Stimulated activated CD8-positive, alpha-beta memory T cell treated with anti-CD3 and anti-CD28 coated beads, Interleukin-12 subunit alpha, Interleukin-12 subunit beta, amount 100 ng/mL, for 1 hour (primary cell): ENCODE measurements at regions not wholly inside any gene's neighbourhood (a gene's known extent, or its start where the extent isn't known, plus 50 kb on each side); places are given as distances from the start of the nearest gene placed in this dataset.

ENCODE experiments used
- DNase-seq: peaks from one replicate; pipeline ENCODE4 v3.0.0-alpha.2; 2020; ENCODE audit warnings: low read depth

DNA sequence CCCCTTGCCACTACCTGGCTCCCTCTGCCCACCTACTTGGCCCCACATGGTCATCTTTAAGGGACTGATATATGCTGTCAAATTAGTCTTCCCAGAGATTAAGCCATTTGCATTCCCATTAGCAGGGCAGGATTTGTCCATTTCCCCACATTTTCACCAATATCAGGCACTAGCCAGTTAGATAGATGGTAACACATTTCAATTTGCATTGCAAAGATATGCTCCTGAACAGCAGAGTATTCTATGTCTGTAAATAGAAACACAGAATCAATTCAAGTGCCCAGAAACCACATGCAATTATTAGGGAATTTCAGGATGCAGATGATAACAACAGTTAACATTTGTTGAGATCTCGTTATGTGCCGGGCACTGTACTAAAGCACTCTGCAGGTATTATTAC, 92.6 kb upstream of the IL12B start:
- DNase-seq: no peak

DNA sequence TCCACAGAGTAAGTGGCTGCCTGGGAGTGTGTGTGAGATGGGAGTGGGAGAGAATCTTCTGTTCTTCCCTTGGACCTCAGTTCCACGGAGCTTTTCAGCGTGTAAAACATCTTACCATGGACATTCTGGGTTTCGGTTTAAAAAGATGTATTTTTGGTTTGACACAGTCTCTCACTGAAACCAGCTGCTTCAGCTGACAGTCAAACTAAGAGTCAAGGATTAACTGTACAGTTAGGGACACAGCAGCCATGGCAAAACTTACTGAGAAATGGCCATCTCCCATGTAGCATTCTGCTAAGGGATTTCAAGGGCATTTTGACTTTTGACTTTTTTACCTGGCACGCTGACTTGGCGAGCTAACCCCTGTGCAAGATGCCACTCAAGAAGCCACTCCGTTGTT, 93.8 kb upstream of the IL12B start:
- DNase-seq: no peak

DNA sequence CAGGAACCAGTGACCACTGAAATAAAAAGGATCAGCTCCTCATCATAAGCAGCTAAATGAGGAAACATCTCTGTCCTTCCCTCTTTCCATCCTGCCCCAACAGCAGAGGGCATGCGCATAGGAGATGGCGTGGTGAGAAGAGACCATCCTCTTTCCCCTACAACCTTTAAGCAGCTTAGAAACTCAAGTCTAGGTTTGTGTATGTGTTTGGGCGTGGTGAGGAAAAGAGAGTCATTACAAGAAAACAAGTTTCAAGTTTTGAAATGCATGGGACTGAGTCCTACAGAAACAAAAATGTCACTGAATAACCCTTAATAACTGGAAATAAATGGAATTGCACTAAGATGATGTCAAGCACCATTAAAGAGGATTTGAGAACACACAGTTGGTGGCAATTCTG, 96.4 kb upstream of the IL12B start:
- no peak for DNase-seq

DNA sequence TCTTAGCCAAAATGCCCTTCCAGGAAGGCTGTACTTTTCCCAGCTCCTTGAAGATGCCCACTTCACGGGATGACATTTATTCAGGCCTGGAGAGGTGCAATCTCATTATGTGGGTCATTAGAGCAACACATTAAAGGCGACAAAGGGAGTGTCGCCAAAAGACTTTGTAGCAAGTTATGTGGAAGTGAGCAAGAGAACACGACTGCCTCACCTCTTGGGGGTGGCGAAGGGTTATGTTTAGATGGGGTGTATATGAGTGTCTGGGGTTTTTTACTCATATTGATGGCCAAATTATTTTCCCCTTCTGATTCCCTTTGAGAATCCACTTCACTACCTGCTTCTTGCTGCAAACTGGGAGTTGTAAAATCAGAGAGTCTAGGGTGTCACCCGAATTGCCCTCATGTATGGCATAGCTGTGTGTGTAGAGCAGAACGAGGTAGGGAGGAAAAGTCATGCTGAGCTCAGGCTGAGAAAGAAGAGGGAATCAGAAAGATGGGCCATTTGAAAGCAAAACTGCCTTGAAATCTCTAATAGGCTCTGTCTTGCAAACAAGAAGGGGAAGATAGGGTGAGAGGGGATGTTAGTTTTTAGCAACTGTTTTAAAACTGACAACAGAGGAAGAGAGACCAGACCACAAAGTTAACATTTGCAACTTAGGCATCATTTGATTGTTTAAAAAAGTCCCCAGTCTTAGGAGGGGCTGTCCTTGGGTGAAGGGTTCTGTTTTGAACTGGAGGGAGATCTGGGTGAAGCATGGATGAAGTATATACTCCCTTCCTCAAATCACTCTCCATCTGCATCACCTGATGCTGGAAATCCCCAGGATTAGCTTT, 97.1 kb upstream of the IL12B start:
- DNase-seq: no peak

DNA sequence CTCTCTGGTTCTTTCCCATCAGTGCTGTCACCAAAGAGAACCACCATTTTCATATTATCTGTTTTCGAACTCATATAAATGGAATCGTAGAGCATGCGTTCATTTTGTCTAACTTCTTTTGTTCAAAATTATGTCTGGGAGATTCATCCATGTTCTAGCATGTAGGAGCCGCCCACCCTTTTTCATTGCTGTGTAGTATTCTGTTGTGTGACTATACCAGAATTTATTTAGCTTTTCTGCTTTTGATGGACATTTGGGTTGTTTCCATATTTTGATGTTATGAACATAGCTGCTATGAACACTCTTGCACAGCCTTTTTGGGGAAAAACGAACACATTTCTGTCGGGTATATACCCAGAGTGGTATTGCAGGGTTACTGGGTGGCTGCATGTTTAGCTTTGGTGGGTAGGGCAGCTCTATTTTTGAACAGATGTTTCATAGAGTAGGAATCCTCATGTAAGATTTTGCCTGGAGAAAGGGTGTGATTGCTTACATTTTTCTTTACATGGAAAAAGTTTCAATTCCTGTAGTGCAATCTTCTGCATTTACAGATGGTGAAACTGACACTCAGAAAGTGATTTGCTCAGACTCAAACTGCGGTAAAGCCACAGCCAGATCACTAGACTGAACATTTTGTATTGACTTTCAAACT, 100.2 kb upstream of the IL12B start:
- no peak for DNase-seq

DNA sequence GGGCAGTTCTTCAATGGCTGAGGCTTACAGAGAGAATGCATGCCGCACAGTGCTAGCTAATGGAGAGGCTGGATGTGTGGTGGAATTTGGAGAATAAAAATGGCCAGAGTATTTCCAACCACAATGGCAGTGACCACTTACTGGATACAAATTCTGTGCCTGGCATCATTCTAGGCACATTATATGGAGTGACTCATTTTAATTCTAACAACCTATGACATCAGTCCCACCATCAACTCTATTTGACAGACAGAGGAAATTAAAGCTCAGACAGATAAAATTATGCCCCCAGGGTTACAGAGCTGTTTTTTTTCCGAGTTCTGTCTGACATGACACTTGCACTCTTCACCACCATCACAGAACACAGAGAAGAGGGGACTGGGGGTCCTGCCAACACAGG, 105.6 kb upstream of the IL12B start:
- no peak for DNase-seq

DNA sequence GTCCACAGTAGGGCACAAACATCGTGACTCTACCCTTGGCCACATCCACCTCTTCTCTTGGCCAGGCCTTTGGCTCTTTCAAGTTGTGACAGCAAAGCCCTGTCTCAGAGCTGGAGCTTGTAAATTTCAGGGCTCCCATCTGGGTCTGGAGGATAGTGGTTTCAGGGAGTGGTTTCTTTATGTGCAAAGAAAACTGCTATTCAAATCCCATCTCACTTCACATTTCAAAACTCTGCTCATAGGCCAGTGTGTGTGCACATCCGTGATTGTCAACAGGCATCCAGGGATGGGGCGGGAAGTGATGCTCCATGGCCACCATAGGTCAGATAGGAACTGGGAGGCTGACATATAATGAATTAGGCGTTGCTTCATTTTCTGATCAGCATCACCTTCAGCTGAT, 107.8 kb upstream of the IL12B start:
- no peak for DNase-seq

DNA sequence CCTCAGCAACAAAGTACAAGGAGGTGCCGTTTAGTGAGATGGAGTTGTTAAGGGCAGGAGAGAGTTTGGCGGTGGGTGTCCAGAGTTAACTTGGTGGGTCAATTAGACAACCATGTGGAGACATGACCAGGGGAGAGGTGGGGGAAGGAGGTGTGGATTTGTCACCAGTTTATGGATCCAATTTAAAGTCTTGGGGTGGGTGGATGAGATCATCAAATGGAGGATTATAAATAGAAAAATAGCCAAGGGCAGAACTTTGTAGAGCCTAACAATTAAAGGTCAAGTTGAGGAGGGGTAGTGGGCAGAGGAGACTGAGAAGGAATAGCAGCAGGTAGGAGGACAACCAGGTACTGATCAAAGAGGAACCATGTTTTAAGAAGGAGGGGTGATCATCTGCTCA, 108.7 kb upstream of the IL12B start:
- no peak for DNase-seq

DNA sequence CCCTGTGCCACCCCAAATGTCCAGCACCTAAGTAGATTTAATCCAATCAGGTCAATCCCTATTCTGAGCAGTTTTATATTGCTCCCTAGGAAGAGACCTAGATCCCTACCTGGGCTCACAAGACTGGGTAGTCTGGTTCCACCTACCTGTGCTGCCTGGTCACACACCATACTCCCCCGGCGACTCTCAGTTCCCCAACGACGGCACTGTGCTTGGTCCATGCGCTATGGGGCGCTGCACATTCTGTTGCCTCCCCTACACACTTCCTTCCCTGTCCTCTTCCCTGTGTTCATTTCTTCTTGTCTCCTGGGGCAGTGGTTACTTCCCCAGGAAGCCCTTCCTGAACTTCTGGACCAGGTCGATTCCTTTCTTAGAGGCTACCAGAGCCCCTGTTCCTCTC, 109.9 kb upstream of the IL12B start:
- DNase-seq: no peak

DNA sequence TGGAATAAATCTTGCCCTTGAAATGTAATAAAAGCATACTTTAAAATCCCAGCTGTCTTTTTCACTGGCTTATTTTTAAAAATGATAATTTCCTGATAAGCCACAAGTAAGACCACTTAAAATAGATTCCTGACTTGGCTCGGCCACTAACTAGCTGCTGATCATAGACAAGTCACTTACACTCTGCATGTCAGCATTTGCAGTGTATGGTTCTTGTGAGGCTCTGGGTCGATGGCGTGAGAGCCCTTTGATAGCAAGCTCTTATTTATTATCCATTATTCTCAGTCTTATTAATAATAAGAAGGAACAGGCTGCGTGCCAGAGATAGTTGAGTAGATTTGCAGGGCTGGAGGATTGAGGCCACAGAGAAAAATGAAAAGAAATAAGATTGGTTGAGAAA, 110.7 kb upstream of the IL12B start:
- DNase-seq: no peak

DNA sequence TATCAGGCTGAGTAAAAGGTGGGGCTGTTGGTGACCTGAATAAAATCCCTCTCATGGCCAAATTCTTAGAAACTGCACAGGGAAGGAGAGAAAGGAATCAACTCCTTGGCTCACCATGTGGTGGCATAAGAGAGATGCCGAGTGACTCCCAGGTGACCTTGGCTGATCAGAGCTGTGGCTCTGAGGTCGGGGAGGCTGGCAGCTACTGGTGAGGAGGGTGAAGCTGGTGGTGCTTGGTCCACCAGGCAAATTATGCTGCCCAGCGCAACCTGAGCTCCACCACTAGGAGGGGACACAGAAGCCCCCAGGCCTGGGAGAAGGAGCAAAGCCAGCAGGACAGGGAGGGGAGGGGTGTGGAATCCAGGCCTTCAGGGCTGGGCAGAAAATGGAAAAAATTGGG, 111.2 kb upstream of the IL12B start:
- DNase-seq: no peak

DNA sequence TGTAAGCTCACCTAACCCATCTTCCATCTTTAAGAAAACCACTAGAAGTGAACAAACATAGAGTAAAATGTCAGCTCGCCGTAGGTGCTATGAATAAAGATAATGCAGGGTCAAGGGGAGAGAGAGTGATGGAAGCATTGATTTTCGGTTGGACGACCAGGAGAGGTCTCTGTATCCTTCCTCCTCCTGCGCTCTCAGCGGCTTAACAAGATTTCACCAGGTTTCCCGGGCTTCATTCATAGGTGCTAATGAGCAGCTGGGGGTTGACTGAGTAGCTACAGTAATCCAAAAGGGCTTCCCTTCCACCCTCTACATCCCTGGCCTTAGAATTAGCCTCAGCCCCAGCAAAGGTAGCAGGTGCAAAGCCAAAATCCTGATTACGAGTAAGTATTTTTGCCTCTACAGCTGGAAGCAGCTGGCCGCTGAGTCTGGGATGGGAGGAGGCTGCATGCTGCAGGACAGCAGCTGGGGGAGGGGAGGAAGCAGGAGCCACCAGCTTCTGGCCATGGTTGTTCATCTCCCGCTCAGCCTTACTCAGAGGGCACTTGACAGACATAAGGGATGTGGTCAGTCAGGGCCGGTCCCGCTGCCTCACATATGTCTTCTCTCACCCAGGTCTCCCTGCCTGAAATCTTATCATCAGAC, 112.0 kb upstream of the IL12B start:
- no peak for DNase-seq

DNA sequence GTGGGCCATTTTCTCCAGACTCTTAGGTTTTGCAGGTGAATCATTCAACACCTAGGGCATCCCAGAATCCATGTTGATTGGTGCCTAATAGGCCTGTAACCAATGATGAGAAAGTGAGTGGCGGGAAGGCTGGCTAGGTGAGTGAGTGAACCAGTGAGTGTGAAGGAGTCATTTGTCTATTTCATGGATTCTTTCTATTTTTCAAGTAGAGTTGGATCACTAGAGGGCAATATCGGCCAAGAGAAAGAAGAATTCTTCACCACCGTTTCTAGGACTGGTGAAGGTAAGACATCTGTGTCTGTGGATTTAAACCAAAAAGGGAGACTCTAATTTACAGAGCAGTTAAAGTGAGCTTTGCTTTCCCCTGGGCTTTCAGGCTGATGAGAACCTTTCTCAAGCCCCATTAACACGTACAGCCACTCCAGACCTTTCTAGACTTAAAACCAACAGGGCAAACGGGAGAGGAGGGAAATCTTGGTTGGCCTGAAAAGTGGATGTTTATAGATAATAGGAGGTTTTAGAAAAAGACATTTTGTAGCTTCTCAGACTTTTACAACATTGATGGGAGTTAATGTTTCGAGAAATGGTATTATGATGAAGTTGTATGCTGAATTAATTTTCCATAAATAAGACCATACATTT, 114.3 kb upstream of the IL12B start:
- DNase-seq: no peak

DNA sequence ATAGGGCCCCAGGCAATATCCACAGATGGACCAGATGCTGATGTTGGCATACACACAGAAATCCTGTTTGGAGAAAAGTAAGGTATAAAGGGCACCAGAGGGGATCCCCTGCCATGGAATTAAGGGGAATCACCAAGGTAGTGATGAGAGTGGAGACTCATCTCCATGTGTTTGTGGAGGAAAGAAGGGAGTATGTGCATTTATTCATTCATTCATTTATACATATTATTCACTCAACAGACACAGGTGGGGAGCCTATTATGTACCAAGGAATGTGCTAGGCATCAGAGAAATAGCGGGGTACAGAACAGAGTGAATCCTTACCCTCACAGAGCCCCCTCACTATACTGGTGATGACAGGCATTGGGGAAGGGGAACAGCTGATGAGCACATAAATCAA, 116.8 kb upstream of the IL12B start:
- no peak for DNase-seq

DNA sequence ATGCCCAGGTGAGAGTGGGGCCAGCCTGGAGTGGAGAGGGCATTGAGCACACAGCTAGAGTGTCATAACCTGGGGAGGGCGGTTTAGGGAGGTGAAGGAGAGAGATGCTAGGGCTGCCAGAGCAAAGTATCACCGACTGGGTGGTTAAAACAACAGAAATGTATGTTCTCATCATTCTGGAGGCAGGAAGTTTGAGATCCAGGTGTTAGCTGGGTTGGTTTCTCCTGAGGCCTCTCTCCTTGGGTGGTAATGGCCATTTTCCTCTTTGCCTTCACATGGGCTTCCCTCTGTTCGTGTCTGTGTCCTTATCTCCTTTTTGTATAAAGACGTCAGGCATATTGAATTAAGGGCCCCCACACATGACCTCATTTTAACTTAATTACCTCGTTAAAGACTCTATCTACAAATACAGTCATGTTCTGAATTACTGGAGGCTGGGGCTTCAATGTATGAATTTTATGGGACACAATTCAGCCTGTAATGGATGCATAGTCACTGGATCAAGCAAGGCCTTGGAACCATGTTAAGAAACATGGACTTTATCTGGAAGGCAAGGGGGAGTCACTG, 118.6 kb upstream of the IL12B start:
- no peak for DNase-seq

DNA sequence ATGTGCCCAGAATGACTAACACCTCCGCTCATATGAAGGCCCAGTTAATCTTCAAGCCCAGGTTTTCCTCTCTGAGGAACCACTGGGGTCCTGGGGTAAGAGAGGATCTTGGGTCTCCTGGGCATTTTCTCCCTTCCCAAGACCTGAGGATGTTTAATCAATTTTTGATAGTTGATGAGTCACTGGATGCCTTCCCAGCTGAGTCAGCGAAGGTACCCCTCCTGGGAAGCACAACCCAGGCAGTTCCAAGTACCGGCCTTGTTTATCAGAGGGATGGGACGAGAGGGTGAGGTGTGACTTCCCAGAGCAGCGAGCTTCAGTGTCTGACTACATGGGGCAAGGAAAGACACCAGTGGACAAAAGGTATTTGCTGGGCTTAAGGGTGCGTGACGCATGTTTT, 119.6 kb upstream of the IL12B start:
- DNase-seq: no peak

DNA sequence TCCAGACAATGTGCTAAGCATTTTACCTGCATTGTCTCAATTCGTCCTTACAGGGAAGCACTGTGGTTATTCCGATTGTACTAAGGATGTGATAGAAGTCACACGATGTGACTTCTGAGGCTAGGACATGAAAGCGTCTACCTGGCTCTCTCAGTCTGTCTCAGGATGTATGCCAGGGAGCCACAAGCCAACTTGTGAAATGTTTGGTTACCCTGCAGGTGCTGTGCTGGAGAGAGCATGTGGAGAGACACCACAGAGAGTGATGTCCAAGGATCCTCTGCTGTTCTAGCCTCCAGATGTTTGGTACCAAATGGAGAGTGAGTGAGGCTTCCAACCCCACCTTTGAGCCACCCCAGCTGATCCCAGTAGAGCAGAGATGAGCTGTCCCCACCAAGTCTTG, 120.1 kb upstream of the IL12B start:
- DNase-seq: no peak

DNA sequence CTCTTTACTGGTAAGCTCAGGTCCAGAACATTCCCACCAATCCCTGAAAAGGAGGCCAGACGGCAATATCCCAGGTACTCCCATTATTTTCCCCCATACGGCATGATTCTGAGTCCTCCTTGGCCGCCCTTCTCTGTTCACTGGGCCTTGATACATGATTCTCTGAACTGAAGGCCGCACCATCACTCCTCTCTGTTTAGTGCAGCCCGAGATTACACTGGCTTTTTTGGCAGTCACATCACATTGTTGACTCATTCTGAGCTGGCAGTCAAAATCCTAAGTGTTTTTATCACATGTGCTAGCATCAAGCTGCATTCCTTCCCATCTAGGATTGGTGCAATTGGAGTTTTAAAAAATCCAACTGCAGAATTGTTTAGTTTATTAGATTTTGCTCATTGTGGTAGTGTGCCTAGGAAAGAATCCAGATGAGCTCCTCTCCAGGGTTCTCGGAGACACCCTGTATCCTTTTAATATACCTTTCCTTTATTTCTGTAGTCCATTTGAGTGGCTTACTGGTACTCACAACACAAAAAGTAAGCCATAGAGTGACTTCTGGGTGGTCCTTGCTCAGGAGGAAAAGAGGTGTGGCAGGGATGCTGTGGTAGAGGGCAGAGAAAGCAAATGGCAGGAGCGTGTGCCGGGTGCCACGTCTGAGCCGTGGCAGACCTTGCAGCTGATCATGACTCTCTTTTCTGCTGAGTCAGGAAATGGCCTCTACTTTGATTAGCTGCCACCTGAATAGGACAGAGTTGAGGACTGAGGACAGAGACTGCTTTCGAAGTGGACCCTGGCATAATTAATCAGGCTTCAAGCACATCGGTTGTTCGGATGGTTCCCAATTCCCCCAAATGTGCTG, 121.1 kb upstream of the IL12B start:
- DNase-seq: no peak

DNA sequence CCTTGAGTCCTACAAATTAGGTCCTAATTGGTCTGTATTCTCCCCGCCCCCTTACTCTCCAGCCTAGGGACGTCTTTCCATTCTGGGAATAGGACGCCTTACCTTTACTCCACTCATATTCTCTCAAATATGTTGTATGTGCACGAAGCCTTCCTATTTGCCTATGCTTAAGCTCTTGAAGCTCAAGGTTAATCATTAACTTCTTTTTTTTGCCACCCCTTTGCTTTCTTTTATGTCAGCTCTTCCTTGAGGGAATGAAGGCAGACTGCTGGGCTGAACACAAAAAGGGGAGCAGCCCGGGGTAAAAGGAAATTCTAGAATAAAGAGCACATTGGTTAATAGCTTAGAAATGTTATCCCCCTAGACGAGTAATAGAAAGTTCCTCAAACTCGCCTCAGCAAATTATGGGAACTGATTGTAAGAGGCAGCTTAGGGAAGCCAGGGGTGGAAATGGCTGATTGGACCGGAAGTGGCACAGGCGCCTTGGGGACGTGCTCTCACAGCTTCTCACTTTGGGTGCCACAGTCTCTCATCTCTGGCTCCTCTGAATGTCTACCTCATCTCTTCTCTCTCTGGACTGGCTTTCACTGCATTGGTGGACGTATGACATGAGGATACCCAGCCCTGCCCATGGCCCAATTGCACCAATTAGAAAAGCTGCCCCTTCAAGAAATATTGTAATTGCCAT, 122.3 kb upstream of the IL12B start:
- no peak for DNase-seq

DNA sequence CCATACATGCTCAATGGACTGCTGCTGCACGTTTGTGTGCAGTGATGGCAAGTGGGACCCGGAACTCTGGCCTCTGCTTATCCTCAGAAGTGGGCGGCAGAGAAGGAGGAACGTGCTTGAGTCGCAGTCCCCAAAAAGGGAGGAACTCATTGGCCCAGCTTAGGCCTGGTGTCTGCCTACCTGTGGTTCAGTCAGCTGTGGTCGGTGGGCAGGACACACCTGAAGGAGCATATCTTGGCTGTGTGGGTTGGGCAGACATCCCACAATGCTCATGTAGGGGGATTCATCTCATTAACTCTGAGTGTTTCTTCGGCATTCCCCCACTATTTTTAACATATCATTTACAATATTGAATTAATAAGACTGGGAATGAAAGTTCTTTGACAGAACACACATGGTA, 122.9 kb upstream of the IL12B start:
- no peak for DNase-seq

DNA sequence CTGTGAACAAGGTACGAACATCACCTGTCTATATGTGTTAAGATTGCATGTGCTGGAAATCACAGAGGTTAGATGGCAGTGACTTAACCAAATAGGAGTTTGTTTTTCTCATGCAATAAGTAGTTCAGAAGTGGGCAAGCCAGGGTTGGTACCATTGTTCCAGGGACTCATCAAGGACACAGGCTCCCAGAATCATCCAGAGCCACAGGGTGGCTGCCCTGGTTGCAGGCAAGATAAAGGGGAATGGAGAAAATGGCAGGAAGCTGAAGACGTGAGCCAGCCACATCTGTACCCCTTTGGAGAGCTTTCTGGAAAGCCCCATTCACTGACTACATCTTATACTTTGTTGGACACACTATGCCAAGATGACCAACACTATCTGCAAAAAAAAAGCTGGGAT, 126.0 kb upstream of the IL12B start:
- DNase-seq: no peak
